Hindlimb muscle (tissue), 1 donor: ENCODE measurements at regions not wholly inside any gene's neighbourhood (a gene's known extent, or its start where the extent isn't known, plus 50 kb on each side); places are given as distances from the start of the nearest gene placed in this dataset.
"Not testable (repeated sequence)": the region's sequence is repeated elsewhere in the genome, so short reads cannot be mapped to it uniquely, and the experiment has no call there.

ENCODE experiments used
- DNase-seq: peaks from one replicate; pipeline ENCODE4 v3.0.0-alpha.2; 2013

GRCh38 chr14:45972416-45972815, 679.2 kb downstream of the RPL10L start:
- no peak for DNase-seq

GRCh38 chr14:45970621-45971020, 681.0 kb downstream of the RPL10L start:
- no peak for DNase-seq

- DNase-seq = no peak
Measured at GRCh38 chr14:45968037-45968436, 683.5 kb downstream of the RPL10L start.

GRCh38 chr14:45949479-45949878, 696.5 kb upstream of the MIS18BP1 start:
- no peak for DNase-seq

DNA sequence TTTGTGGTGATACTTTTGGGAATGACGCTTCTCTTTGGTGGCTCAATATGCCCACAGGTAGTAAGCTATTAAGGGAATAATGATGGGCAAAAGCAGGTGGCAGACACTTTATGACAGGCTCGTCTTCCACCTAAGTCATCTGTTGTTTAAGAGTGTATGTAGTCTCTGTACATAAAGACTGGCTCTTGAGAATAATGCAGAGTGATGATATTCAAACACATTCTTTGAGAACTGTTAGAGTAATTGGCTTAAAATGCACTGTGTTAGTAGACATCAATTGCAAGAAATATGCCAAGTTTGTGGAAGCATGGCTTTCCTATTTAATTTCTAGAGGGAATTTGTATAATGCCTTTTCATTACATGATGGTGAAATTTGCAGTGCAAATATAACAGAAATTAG, 694.8 kb upstream of the MIS18BP1 start:
- DNase-seq = no peak

- no peak for DNase-seq
Measured at GRCh38 chr14:45946251-45946650, 693.2 kb upstream of the MIS18BP1 start.

GRCh38 chr14:45940318-45940717, 687.3 kb upstream of the MIS18BP1 start:
- no peak for DNase-seq

DNA sequence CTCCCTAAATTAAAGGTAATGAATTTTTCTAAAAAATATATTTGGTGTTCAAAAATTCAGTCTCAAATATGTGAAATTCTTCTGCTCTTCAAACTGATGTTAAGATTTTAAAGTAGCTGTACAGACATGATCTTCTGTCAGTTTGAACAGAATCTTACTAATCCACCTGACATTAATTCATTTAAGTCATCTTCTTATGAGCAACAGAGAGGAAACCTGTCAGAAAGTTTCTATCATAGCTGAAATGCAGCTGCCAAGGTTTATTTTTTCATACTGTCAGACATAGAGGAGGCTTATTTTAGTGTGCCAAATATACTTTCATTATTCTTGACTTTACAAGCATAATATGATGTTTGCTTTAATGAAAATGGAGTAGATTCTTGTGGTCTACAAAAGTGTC, 686.6 kb upstream of the MIS18BP1 start:
- no peak for DNase-seq

DNA sequence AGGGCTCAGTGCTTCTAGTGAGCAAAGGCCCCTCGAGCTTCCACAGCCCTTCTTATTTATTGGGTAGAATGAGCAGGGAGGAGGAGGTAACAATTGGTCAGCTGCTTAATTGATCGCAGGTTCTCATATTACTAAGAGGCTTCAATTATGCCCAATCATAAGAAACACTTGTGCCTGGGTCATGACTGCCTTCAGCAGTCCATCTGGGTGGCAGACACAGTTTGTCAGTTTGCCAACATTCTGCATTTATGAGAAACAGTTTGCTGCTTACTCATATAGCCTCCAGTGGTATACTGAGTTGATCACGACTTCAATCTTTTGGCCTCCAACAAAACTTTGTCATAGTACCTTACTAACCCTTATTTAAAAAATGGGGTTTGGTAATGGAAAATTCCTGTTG, 667.0 kb upstream of the MIS18BP1 start:
- not testable (repeated sequence) for DNase-seq

GRCh38 chr14:45916340-45916953, 663.4 kb upstream of the MIS18BP1 start:
- DNase-seq = peak; percentile 0

- DNase-seq = no peak
Measured at GRCh38 chr14:45907782-45908181, 654.8 kb upstream of the MIS18BP1 start.

- DNase-seq = no peak
Measured at GRCh38 chr14:45906257-45906656, 653.3 kb upstream of the MIS18BP1 start.

DNA sequence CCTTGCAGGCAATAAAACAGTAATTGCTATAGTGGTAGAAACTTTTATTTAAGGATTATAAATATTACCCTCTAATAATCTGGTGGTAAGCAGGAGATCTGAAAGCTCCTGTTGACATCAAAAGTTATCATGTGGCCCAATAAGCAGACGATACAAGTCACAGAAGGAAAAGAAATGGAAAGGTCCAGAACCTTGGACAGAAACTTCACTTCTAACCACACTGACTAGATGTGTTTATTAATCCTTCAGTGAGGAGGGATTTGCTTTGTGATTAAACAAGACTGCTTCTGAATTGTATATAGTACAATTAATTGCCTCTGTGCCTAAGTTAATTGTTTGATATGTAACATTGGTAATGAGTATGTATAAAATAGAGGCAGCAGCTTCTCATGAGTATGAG, 652.7 kb upstream of the MIS18BP1 start:
- no peak for DNase-seq

- no peak for DNase-seq
Measured at GRCh38 chr14:45904314-45904713, 651.3 kb upstream of the MIS18BP1 start.

DNA sequence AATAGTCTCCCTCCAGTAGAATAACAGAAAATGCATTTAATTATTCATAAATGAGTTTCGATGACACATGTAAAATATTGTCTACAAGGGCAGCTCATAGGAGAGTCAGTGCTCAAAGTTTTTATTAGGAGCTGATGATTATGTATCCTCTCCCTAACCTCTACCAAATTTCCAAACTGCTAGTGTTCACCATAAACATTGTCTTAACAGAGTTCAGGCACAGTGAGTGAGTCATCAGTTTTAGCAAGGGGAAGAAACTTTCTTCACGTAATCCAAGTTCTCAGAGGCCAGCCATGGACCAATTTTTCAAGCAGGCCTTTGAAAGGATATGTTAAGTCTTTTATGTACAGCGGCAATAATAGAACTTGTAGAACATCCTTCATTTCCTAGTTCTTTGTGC, 649.2 kb upstream of the MIS18BP1 start:
- DNase-seq = no peak

DNA sequence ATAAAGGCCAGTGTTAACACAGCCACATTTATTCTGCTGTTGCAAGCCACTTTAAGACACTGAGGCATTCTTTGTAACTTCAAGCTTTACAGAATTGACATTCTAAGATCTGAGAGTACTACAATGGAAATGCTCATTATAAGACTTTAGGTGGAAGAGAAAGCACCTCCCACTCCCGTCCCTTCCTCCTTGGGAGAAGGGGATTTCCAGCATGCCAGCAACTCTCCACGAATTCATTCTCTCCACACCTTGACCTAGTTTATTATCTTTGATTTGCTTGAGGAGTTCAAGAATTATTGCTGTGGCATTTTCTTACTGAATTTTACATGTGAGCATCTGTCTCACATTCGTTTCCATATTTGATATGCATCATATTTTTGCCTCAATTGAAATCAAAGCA, 644.4 kb upstream of the MIS18BP1 start:
- no peak for DNase-seq

DNA sequence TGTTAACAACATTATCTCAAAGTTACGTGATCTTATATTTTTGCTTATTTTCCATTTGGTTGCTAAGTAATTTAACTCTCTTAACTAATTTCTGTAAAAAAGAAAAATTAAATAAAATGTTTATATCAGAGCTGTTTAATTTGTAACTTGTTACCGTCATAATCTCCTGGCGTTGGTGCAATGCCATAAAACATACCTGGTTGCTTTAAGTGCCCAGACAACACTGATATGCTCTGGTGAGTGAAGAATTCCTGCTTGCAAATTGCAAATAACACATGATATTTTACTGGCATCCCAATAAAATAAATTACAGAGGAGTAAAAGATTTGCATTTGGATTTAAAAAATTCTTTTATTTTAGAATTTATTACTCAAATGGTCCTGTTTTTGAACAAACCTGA, 640.1 kb upstream of the MIS18BP1 start:
- DNase-seq = no peak

GRCh38 chr14:45891417-45892080, 638.5 kb upstream of the MIS18BP1 start:
- no peak for DNase-seq

DNA sequence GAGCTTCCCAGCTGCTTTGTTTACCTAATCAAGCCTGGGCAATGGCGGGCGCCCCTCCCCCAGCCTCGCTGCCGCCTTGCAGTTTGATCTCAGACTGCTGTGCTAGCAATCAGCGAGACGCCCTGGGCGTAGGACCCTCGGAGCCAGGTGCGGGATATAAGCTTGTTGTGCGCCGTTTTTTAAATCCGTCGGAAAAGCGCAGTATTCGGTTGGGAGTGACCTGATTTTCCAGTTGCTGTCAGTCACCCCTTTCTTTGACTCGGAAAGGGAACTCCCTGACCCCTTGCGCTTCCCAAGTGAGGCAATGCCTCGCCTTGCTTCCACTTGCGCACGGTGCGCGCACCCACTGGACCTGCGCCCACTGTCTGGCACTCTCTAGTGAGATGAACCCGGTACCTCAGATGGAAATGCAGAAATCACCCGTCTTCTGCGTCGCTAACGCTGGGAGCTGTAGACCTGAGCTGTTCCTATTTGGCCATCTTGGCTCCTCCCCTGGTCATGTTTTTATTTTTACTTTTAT, 635.8 kb upstream of the MIS18BP1 start:
- not testable (repeated sequence) for DNase-seq

DNA sequence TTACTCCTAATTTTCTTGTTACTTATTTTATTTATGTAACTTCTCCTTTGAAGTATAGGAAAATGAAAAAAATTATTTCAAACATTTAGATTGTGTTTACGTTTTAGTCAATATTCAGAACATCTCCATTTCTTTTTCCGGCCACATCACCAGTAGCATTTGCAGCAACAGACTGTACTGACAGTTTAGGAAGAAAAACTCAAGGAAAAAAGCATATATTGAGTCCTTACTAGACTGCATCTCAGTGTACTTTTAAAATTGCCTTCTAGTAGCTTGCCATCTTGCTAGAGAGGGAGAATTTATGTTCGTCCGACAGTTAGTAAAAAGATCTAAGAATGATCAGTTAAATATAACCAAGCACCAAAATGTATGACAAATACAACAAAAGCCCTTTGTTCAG, 625.0 kb upstream of the MIS18BP1 start:
- DNase-seq = no peak

DNA sequence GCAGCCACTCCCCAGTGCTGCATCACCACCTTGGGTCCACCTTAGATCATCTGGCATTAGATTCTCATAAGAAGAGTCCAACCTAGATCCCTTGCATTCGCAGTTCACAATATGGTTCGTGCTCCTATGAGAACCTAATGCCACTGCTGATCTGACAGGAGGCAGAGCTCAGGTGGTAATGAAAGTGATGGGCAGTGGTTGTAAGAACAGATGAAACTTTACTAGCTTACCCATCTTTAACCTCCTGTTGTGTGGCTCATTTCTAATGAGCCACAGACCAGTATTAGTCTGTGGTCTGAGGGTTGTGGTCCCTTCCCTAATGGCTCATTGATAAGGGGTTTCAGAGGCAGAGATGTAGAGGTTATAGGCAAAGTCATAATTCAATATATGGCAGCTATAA, 615.9 kb upstream of the MIS18BP1 start:
- DNase-seq = no peak

DNA sequence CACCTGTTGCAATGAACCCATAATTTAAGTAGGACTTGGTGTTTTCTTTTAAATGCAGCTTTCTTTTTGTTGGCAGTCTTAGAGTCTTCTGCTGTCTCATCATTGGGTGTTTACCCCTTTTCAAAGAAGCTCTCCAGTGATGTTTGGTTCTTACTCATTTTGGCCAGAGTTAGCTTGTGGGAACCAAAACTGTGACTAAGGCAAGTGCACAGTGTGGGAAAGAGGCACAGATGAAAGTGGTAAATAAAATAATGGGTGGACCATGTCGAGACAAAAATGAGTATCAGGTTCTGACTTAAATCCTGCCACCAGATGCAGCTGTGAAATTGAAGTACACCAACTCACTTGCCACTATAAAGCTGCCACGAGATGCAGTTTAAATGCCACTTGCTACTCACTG, 615.4 kb upstream of the MIS18BP1 start:
- no peak for DNase-seq

DNA sequence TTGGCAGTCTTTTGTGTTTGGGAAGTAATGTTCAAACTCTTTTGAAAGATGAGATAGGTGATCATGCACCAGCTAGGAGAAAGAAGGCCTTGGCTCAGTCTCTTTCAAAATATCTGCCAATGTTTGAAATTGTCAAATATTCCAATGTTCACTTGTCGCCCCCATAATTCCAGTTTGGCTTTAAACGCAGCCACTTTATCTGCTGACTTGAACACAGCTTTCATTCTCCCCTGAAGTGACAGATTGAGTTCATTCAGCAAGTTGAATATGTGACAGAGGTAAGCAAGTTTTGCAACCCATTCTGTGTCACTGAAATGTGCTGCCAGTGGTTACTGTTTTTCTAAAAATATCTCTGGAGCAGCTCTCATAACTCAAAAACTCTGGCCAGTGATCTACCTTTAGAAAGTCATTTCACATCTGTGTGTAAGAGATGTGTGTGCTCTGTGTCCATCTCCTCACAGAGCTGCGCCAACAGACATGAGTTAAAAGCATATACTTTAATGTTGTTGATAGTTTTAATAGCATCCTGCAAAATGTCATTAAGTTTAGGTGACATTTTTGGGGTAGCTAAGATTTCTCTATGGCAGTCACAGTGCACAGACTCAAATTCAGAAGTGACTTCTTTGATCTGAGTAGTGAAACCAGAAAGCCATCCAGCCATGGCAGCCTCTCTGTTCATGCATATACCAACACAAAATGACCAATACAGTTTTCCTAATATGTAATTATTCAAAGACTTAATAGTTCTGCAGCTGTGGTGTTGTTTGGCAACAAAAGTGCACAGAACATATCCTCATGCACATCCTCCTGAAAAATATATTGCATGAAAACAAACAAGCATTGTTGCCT, 614.3 kb upstream of the MIS18BP1 start:
- no peak for DNase-seq

GRCh38 chr14:45838597-45838996, 585.6 kb upstream of the MIS18BP1 start:
- DNase-seq = no peak
